GM12878 (cell line): ENCODE measurements at regions not wholly inside any gene's neighbourhood (a gene's known extent, or its start where the extent isn't known, plus 50 kb on each side); places are given as distances from the start of the nearest gene placed in this dataset.
"Not testable (repeated sequence)": the region's sequence is repeated elsewhere in the genome, so short reads cannot be mapped to it uniquely, and the experiment has no call there.

Source experiments
- ATAC-seq: fragments of 200-7000 bp; cut with Tn5 transposase; 3 replicates; pipeline ENCODE4 v1.9.1; 2020; ENCODE audit warnings: mild to moderate bottlenecking, moderate library complexity
- BruUV-seq: library from RNA; stranded (reverse); fragments of 400-500 nt; replicated peaks from 2 replicates; lab custom pipeline; 2021; lab: Mats Ljungman, UMichigan
- CTCF ChIA-PET: fragments of 300-600 bp; sonication (Branson Sonifier 250); formaldehyde crosslinking; extraction: SDS; loops from one replicate; lab custom pipeline; 2021; ENCODE audit warnings: inconsistent platforms; lab: Yijun Ruan, JAX
- POLR2A ChIA-PET: fragments of 350-600 bp; formaldehyde crosslinking; extraction: SDS; loops from one replicate; lab custom pipeline; 2021; ENCODE audit warnings: inconsistent platforms; lab: Charles Lee
- RAD21 ChIA-PET: fragments of 300-600 bp; sonication (Branson Sonifier 250); formaldehyde crosslinking; loops from one replicate; lab custom pipeline; 2023; ENCODE audit warnings: antibody characterized with exemption; ENCODE audit not compliant: unreplicated experiment; lab: Charles Lee
- SMC1A ChIA-PET: fragments of 300-600 bp; sonication (Branson Sonifier 250); formaldehyde crosslinking; loops from one replicate; lab custom pipeline; 2023; ENCODE audit not compliant: unreplicated experiment, uncharacterized antibody; lab: Charles Lee
- DNase-seq: peaks from one replicate; pipeline ENCODE4 v3.0.0-alpha.2; 2011; ENCODE audit warnings: low read depth, low spot score
- FAIRE-seq: peaks from 3 replicates; lab custom pipeline; 2011; peaks lifted over from hg19 to GRCh38; lab: Jason Lieb, UNC
- H2AFZ ChIP-seq: 2 replicates; pipeline ENCODE4 v1.6.0; 2011; ENCODE audit warnings: low read depth, low read length, control low read depth; ENCODE audit not compliant: control insufficient read depth
- H3K27ac ChIP-seq: 2 replicates; pipeline ENCODE4 v1.5.1; 2011; ENCODE audit warnings: control low read depth; ENCODE audit not compliant: control insufficient read depth, insufficient read depth
- H3K27me3 ChIP-seq, 2 experiments: replicated peaks in 1 of 2; 2 replicates each; pipeline versions ENCODE4 v1.6.0 to v1.6.1; 2011; ENCODE audit warnings: low read length in 1 of 2; ENCODE audit not compliant: control insufficient read depth in 2 of 2, insufficient read depth in 2 of 2
- H3K36me3 ChIP-seq, 2 experiments: 2 replicates each; pipeline ENCODE4 v1.5.1; 2011; ENCODE audit warnings: low read length in 1 of 2; ENCODE audit not compliant: control insufficient read depth in 2 of 2, insufficient read depth in 2 of 2
- H3K4me1 ChIP-seq: 2 replicates; pipeline ENCODE4 v1.6.1; 2011; ENCODE audit warnings: mild to moderate bottlenecking, low read length, moderate library complexity, mixed read lengths; ENCODE audit not compliant: control insufficient read depth, insufficient read depth
- H3K4me2 ChIP-seq: 2 replicates; pipeline ENCODE4 v1.6.0; 2011; ENCODE audit warnings: control low read depth; ENCODE audit not compliant: control insufficient read depth, insufficient read depth
- H3K4me3 ChIP-seq: fragments of 200-600 bp; sonication (generic); 2 replicates; pipeline ENCODE4 v1.5.1; 2016
- H3K79me2 ChIP-seq: 2 replicates; pipeline ENCODE4 v1.6.0; 2011; ENCODE audit warnings: low read length; ENCODE audit not compliant: control insufficient read depth, insufficient read depth
- H3K9ac ChIP-seq: 2 replicates; pipeline ENCODE4 v1.8.0; 2011; ENCODE audit warnings: low read length, control low read depth, mixed read lengths; ENCODE audit not compliant: control insufficient read depth, insufficient read depth
- H3K9me3 ChIP-seq: replicated peaks from 3 replicates; pipeline ENCODE4 v1.5.1; 2011; ENCODE audit warnings: mild to moderate bottlenecking, low read length; ENCODE audit not compliant: control insufficient read depth, insufficient read depth
- H4K20me1 ChIP-seq: 2 replicates; pipeline ENCODE4 v1.6.0; 2011; ENCODE audit not compliant: control insufficient read depth, insufficient read depth
- NBN ChIP-seq: fragments of 450-650 bp; IDR thresholded peaks from 2 replicates; pipeline ENCODE4 v1.6.1; 2016
- WGBS: methylation state at CpG from one replicate; pipeline ENCODE4 v1.1.6; 2016; ENCODE audit warnings: low lambda C conversion rate; ENCODE audit not compliant: insufficient replicate concordance, insufficient coverage; ENCODE audit errors: missing lambda C conversion rate; 5-methylcytosine and 5-hydroxymethylcytosine counted together
- in situ Hi-C: fragments of 300-500 bp; cut with MboI; formaldehyde crosslinking; loops from 9 replicates; pipeline ENCODE4 v1.14.3; 2018; ENCODE audit warnings: mixed read lengths
- intact Hi-C: fragments of 100-400 bp; cut with micrococcal nuclease; formaldehyde crosslinking; loops from one replicate; pipeline ENCODE4 v1.14.2; 2022; ENCODE audit not compliant: unreplicated experiment
- TF ChIP-seq, protein P1 (sequence below): fragments of 450-650 bp; IDR thresholded peaks from 2 replicates; pipeline ENCODE4 v1.6.1; 2018; ENCODE audit warnings: mild to moderate bottlenecking, low read depth, moderate library complexity; ENCODE audit not compliant: partially characterized antibody

DNA sequence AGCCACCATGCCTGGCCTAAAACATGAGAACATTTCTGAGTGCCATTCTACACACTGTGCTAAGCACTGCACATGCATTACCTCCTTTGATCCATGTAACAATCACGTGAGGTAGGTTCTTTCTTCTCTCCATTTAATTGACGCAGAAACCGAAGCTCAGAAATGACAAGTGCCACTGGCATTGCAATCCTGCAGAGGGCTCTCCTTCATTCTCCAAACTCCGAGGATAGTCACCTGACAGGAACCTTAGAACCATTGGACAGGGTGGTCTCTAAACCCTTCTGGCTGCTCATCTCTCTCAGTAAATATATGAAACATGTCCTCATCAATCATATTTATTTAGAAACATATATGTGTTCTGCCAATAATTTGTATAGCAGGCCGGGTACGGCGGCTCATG lies 167.1 kb upstream of the JUN start:
- BruUV-seq, result no TSS peak
- no peaks in the 10 kb centered on the region for H3K79me2 ChIP-seq
- H3K36me3 ChIP-seq, result no peaks in the 10 kb centered on the region
- intact Hi-C loops, result no loop called here
- FAIRE-seq (no peak), ATAC-seq (no peak), DNase-seq (no peak)
- H3K27ac ChIP-seq, result no peak overlapping the region
- 92% methylated on average over 7 of the region's 7 CpGs for WGBS
- CTCF ChIA-PET, result no interaction called here
- SMC1A ChIA-PET, result interaction anchor here (0.6 kb wide), 1 partner anchor 73 kb away, joined by 4 read pairs; no protein-coding TSS in a partner anchor
- no peak overlapping the region for H3K4me2 ChIP-seq
- H3K4me1 ChIP-seq, result no peaks in the 10 kb centered on the region
- TF ChIP-seq, protein P1, sequence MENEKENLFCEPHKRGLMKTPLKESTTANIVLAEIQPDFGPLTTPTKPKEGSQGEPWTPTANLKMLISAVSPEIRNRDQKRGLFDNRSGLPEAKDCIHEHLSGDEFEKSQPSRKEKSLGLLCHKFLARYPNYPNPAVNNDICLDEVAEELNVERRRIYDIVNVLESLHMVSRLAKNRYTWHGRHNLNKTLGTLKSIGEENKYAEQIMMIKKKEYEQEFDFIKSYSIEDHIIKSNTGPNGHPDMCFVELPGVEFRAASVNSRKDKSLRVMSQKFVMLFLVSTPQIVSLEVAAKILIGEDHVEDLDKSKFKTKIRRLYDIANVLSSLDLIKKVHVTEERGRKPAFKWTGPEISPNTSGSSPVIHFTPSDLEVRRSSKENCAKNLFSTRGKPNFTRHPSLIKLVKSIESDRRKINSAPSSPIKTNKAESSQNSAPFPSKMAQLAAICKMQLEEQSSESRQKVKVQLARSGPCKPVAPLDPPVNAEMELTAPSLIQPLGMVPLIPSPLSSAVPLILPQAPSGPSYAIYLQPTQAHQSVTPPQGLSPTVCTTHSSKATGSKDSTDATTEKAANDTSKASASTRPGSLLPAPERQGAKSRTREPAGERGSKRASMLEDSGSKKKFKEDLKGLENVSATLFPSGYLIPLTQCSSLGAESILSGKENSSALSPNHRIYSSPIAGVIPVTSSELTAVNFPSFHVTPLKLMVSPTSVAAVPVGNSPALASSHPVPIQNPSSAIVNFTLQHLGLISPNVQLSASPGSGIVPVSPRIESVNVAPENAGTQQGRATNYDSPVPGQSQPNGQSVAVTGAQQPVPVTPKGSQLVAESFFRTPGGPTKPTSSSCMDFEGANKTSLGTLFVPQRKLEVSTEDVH, result no peak
- no peak for TF ChIP-seq NBN
- H2AFZ ChIP-seq, result no peak overlapping the region
- no peaks in the 10 kb centered on the region for H4K20me1 ChIP-seq
- H3K27me3 ChIP-seq, result no peaks in the 10 kb centered on the region
- in situ Hi-C loops, result no loop called here
- H3K9ac ChIP-seq, result no peak overlapping the region
- RAD21 ChIA-PET, result no interaction called here
- POLR2A ChIA-PET, result no interaction called here
- H3K9me3 ChIP-seq, result no peaks in the 10 kb centered on the region; the same call in 2 of the 3 replicates
- no peak overlapping the region for H3K4me3 ChIP-seq

DNA sequence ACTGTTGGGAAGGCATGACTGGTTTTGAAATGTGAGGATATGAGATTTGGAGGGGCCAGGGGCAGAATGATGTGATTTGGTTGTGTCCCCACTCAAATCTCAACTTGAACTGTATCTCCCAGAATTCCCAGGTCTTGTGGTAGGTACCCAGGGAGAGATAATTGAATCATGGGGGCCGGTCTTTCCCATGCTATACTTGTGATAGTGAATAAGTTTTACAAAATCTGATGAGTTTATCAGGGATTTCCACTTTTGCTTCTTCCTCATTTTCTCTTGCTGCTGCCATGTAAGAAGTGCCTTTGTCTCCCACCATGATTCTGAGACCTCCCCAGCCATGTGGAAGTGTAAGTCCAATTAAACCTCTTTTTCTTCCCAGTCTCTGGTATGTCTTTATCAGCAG lies 170.1 kb upstream of the JUN start:
- H3K79me2 ChIP-seq, FAIRE-seq, ATAC-seq, H2AFZ ChIP-seq, intact Hi-C loops, RAD21 ChIA-PET, CTCF ChIA-PET, DNase-seq, BruUV-seq, H3K27ac ChIP-seq, H3K9ac ChIP-seq, H3K4me1 ChIP-seq, H3K27me3 ChIP-seq, H3K4me2 ChIP-seq, H4K20me1 ChIP-seq, in situ Hi-C loops, H3K9me3 ChIP-seq, H3K36me3 ChIP-seq, H3K4me3 ChIP-seq, POLR2A ChIA-PET: not testable (repeated sequence)
- SMC1A ChIA-PET, result interaction anchor here (0.7 kb wide), 1 partner anchor 327 kb away, joined by 3 read pairs; no protein-coding TSS in a partner anchor
- WGBS, result 100% methylated on average over 1 of the region's 1 CpG

DNA sequence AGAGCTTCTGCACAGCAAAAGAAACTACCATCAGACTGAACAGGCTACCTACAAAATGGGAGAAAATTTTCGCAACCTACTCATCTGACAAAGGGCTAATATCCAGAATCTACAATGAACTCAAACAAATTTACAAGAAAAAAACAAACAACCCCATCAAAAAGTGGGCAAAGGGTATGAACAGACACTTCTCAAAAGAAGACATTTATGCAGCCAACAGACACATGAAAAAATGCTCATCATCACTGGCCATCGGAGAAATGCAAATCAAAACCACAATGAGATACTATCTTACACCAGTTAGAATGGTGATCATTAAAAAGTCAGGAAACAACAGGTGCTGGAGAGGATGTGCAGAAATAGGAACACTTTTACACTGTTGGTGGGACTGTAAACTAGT lies 179.4 kb upstream of the JUN start:
- H4K20me1 ChIP-seq, BruUV-seq, H3K79me2 ChIP-seq, H3K27ac ChIP-seq, SMC1A ChIA-PET, H3K36me3 ChIP-seq, H3K4me3 ChIP-seq, in situ Hi-C loops, H3K4me2 ChIP-seq, H3K9me3 ChIP-seq, intact Hi-C loops, FAIRE-seq, RAD21 ChIA-PET, ATAC-seq, H3K9ac ChIP-seq, H2AFZ ChIP-seq, CTCF ChIA-PET, POLR2A ChIA-PET, DNase-seq, H3K27me3 ChIP-seq: not testable (repeated sequence)
- peaks cover 21% of the 10 kb centered on the region for H3K4me1 ChIP-seq
- WGBS, result 48% methylated on average over 2 of the region's 2 CpGs
